OCI-LY1 (cell line): ENCODE measurements at regions not wholly inside any gene's neighbourhood (a gene's known extent, or its start where the extent isn't known, plus 50 kb on each side); places are given as distances from the start of the nearest gene placed in this dataset.
"Not testable (repeated sequence)": the region's sequence is repeated elsewhere in the genome, so short reads cannot be mapped to it uniquely, and the experiment has no call there.

Experiments
- EZH2 ChIP-seq: fragments of 200-600 bp; sonication (generic), shearing (Covaris generic); IDR thresholded peaks from 2 replicates; pipeline ENCODE4 v1.8.0; 2017; ENCODE audit warnings: borderline replicate concordance, mixed run types, mild to moderate bottlenecking, antibody characterized with exemption, low read length, moderate library complexity, mixed read lengths
- TF ChIP-seq, protein P1 (sequence below): fragments of 200-600 bp; sonication (generic), shearing (Covaris generic); IDR thresholded peaks from 2 replicates; pipeline ENCODE4 v1.5.1; 2017; ENCODE audit warnings: mild to moderate bottlenecking, antibody characterized with exemption, low read length, moderate library complexity, mixed read lengths

DNA sequence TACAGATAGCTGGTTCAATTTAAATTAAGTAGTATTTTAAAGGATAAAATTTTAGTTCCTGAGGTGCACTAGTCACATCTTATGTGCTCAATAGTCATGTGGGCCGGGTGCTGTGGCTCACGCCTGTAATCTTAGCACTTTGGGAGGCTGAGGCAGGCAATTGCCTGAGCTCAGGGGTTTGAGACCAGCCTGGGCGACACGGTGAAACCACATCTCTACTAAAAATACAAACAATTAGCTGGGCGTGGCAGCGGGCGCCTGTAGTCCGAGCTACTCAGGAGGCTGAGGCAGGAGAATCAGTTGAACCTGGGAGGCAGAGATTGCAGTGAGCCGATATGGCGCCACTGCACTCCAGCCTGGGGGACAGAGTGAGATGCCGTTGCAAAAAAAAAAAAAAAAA lies 219.9 kb upstream of the HHIP start:
- TF ChIP-seq, protein P1, sequence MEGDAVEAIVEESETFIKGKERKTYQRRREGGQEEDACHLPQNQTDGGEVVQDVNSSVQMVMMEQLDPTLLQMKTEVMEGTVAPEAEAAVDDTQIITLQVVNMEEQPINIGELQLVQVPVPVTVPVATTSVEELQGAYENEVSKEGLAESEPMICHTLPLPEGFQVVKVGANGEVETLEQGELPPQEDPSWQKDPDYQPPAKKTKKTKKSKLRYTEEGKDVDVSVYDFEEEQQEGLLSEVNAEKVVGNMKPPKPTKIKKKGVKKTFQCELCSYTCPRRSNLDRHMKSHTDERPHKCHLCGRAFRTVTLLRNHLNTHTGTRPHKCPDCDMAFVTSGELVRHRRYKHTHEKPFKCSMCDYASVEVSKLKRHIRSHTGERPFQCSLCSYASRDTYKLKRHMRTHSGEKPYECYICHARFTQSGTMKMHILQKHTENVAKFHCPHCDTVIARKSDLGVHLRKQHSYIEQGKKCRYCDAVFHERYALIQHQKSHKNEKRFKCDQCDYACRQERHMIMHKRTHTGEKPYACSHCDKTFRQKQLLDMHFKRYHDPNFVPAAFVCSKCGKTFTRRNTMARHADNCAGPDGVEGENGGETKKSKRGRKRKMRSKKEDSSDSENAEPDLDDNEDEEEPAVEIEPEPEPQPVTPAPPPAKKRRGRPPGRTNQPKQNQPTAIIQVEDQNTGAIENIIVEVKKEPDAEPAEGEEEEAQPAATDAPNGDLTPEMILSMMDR, result not testable (repeated sequence)
- TF ChIP-seq EZH2, result not testable (repeated sequence)
